ENCODE measurements at regions not wholly inside any gene's neighbourhood (a gene's known extent, or its start where the extent isn't known, plus 50 kb on each side); places are given as distances from the start of the nearest gene placed in this dataset.
"Not testable (repeated sequence)": the region's sequence is repeated elsewhere in the genome, so short reads cannot be mapped to it uniquely, and the experiment has no call there.

DNA sequence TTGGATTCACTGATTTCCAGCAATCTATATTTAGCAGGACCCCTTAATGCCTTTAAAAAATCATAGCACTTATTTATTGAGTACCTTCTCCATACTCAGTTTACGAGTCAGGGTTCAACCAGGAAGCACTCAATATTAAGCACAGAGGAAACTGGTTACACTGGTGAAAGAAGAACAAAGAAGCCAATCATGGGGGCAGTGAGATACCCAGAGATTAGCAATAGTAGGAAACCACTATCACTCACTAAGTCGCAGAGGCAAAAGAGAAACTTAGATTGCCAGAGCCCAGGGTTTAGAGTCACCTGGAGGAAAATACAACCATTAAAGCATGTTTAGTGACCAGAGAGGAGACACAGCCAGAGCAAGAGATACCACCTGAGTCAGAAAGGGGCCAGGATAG, 670.5 kb upstream of the USP24 start:
- no peak for TF ChIP-seq JUND (IDR thresholded peaks at IDR 0.05; ENCODE audit: low read depth)
- in situ Hi-C loops (cut with HindIII; ENCODE audit: low pct_unique_long_range_greater_than_20kb, low sequenced_read_pairs), result no loop called here
- DNase-seq (ENCODE audit: low read depth in 1 of 2, low spot score in 1 of 2), result no peak

DNA sequence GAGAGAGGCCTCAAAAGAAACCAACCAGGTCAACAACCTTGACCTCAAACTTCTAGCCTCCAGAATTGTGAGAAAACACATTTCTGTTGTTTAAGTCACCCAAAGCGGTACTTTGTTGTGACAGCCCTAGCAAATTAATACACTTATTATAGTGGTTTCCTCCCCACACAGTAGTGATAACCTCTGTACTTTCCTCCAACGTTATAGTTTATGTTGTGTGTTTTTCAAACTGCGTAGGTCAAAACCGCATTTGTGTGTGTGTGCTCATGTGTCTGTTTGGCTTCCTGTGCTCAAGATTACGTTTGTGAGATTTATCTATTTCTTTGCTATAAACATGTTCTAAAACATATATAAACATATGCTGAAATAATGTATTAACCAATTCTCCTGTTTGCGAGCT, 667.8 kb upstream of the USP24 start:
- DNase-seq (ENCODE audit: low read depth in 1 of 2, low spot score in 1 of 2), result no peak
- in situ Hi-C loops (cut with HindIII; ENCODE audit: low pct_unique_long_range_greater_than_20kb, low sequenced_read_pairs), result no loop called here
- TF ChIP-seq JUND (IDR thresholded peaks at IDR 0.05; ENCODE audit: low read depth), result no peak

GRCh38 chr1:55879346-55879745, 664.2 kb upstream of the USP24 start:
- in situ Hi-C loops (cut with HindIII; ENCODE audit: low pct_unique_long_range_greater_than_20kb, low sequenced_read_pairs), result no loop called here
- no peak for TF ChIP-seq JUND (IDR thresholded peaks at IDR 0.05; ENCODE audit: low read depth)
- DNase-seq (ENCODE audit: low read depth in 1 of 2, low spot score in 1 of 2), result no peak

- in situ Hi-C loops (cut with HindIII; ENCODE audit: low pct_unique_long_range_greater_than_20kb, low sequenced_read_pairs), result no loop called here
- no peak for TF ChIP-seq JUND (IDR thresholded peaks at IDR 0.05; ENCODE audit: low read depth)
Measured at GRCh38 chr1:55877437-55878232, 662.5 kb upstream of the USP24 start.

GRCh38 chr1:55876276-55877060, 661.3 kb upstream of the USP24 start:
- in situ Hi-C loops (cut with HindIII; ENCODE audit: low pct_unique_long_range_greater_than_20kb, low sequenced_read_pairs), result no loop called here
- TF ChIP-seq JUND (IDR thresholded peaks at IDR 0.05; ENCODE audit: low read depth), result no peak
- no peak for DNase-seq (ENCODE audit: low read depth in 1 of 2, low spot score in 1 of 2)

More at GRCh38 chr1:55877437-55878232, 662.5 kb upstream of the USP24 start:
- no peak for DNase-seq (ENCODE audit: low read depth in 1 of 2, low spot score in 1 of 2)

DNA sequence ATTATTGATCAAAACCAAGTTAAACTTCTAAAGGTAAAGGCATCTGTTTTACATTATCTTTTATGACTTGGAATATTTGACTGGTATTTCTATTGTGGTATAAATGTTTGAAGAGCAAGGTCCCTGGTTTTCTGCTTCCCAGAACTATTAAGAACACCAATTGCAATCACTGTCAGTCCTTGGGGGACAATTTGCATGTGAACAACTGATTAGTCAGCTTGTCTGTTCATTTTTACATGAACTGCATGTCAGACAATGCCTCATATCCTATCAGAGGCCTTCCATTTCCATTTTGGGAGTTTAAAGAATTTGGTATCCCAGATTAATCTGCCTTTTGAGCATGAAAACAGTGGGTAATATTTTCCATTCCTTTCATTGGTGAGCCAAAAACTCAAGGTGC, 654.9 kb upstream of the USP24 start:
- no peak for TF ChIP-seq JUND (IDR thresholded peaks at IDR 0.05; ENCODE audit: low read depth)
- in situ Hi-C loops (cut with HindIII; ENCODE audit: low pct_unique_long_range_greater_than_20kb, low sequenced_read_pairs), result no loop called here
- DNase-seq (ENCODE audit: low read depth in 1 of 2, low spot score in 1 of 2), result no peak

- TF ChIP-seq JUND (IDR thresholded peaks at IDR 0.05; ENCODE audit: low read depth), result no peak
- in situ Hi-C loops (cut with HindIII; ENCODE audit: low pct_unique_long_range_greater_than_20kb, low sequenced_read_pairs), result no loop called here
- DNase-seq (ENCODE audit: low read depth in 1 of 2, low spot score in 1 of 2), result no peak
Measured at GRCh38 chr1:55869065-55869464, 653.9 kb upstream of the USP24 start.

DNA sequence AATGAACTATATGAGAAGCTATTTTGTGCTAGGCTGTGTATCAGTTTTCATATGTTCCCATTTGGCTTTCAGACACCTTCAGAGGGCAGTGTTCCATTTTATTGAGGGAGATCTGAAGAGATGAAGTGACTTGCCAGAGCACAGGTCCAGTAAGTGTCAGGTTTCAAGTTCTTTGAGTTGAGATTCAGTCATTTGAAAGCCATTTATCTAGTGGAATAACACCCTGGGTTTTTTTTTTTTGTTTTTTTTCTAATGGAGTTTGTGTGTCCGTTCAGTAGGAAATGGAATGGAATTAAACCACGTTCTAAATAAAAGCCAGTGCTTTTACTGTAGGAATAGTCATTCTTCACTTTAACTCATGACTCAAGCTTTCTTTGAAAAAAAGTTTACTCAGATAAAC, 652.9 kb upstream of the USP24 start:
- no peak for DNase-seq (ENCODE audit: low read depth in 1 of 2, low spot score in 1 of 2)
- in situ Hi-C loops (cut with HindIII; ENCODE audit: low pct_unique_long_range_greater_than_20kb, low sequenced_read_pairs), result no loop called here
- no peak for TF ChIP-seq JUND (IDR thresholded peaks at IDR 0.05; ENCODE audit: low read depth)

DNA sequence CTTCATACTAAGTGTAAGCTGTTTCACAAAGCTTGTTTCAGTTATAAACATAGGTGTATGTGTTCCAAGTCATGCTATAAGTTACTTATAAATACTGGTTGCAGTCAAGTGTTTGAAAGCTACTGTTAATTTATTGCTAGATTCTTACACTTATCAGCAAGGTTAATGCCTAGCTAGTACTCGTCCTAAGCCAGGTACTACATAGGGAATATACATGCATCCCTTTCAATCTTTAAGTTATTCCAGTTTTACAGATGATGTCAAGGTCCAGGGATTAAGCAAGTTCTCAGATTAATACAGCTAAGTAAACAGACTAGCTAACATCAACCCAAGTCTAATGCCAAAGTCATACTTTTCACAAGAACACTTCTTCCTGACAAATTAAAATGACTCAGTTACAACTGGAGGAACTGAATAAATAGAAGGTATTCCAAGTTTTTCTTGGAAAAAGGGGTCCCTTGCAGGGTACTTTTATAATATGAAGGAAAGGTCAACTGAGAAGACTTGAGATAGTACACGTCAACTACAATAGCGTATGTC, 652.2 kb upstream of the USP24 start:
- TF ChIP-seq JUND (IDR thresholded peaks at IDR 0.05; ENCODE audit: low read depth), result no peak
- DNase-seq (ENCODE audit: low read depth in 1 of 2, low spot score in 1 of 2), result no peak
- in situ Hi-C loops (cut with HindIII; ENCODE audit: low pct_unique_long_range_greater_than_20kb, low sequenced_read_pairs), result no loop called here

DNA sequence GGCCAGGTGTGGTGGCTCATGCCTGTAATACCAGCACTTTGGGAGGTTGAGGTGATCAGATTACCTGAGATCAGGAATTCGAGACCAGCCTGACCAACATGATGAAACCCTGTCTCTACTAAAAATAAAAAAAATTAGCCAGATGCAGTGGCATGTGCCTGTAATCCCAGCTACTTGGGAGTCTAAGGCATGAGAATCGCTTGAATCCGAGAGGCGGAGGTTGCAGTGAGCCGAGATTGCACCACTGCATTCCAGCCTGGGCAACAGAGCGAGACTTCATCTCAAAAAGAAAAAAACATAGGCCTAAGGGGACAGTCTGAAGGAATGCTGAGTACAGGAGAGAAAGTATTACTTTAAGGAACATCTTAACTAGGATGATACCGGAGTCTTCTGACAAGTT, 650.6 kb upstream of the USP24 start:
- in situ Hi-C loops (cut with HindIII; ENCODE audit: low pct_unique_long_range_greater_than_20kb, low sequenced_read_pairs); DNase-seq (ENCODE audit: low read depth in 1 of 2, low spot score in 1 of 2): not testable (repeated sequence)

- in situ Hi-C loops (cut with HindIII; ENCODE audit: low pct_unique_long_range_greater_than_20kb, low sequenced_read_pairs), result no loop called here
- DNase-seq (ENCODE audit: low read depth in 1 of 2, low spot score in 1 of 2), result no peak
- no peak for TF ChIP-seq JUND (IDR thresholded peaks at IDR 0.05; ENCODE audit: low read depth)
Measured at GRCh38 chr1:55864251-55864650, 649.1 kb upstream of the USP24 start.

DNA sequence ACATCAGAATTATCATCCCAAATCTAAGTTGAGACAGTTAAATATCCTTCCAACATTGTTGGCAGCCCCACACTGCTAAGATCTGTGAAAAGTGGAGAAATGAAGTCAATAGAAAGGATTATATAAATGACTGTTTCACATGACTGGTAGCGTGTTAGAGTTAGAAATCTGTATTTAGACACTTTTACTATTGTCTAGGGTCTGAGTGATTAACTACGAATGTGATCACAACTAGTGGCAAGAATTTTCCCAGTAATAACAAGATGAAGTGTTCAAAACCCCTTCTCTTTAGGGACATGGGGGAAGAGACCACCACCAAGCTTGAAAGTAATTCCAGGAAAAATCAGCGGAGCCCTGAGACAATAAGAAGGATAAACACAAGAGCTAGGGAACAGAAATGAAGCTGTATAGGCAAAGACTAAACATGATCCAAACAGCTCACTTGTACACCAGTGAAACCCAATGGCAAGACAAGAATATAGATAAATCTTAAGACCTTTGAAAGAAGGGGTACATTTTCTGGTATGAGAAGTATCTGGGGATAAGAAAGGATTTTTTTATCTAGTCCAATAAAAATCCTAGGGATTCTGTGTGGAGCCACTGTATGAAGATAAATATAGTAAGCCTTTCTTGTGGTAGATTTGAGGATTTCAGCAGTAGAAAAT, 646.6 kb upstream of the USP24 start:
- in situ Hi-C loops (cut with HindIII; ENCODE audit: low pct_unique_long_range_greater_than_20kb, low sequenced_read_pairs), result no loop called here
- DNase-seq (ENCODE audit: low read depth in 1 of 2, low spot score in 1 of 2), result no peak
- no peak for TF ChIP-seq JUND (IDR thresholded peaks at IDR 0.05; ENCODE audit: low read depth)
